Neural progenitor cell (in vitro differentiated cells): ENCODE measurements at regions not wholly inside any gene's neighbourhood (a gene's known extent, or its start where the extent isn't known, plus 50 kb on each side); places are given as distances from the start of the nearest gene placed in this dataset.

Source experiments
- DNase-seq: peaks from one replicate; pipeline ENCODE4 v3.0.0-alpha.2; 2016; ENCODE audit warnings: low spot score
- H2AFZ ChIP-seq: fragments of 200-600 bp; sonication (generic); replicated peaks from 2 replicates; pipeline ENCODE4 v1.6.1; 2016; ENCODE audit warnings: antibody characterized with exemption
- H3F3A ChIP-seq: fragments of 200-600 bp; sonication (generic); 2 replicates; pipeline ENCODE4 v1.6.1; 2016; ENCODE audit warnings: antibody characterized with exemption, low read depth
- H3K27ac ChIP-seq: fragments of 200-600 bp; sonication (generic); 2 replicates; pipeline ENCODE4 v1.5.1; 2016; ENCODE audit warnings: mild to moderate bottlenecking
- H3K27me3 ChIP-seq: fragments of 200-600 bp; sonication (generic); 2 replicates; pipeline ENCODE4 v1.6.1; 2016; ENCODE audit warnings: mild to moderate bottlenecking, moderate library complexity
- H3K36me3 ChIP-seq: fragments of 200-600 bp; sonication (generic); 2 replicates; pipeline ENCODE4 v1.5.1; 2016
- H3K4me1 ChIP-seq: fragments of 200-600 bp; sonication (generic); 2 replicates; pipeline ENCODE4 v1.6.1; 2016; ENCODE audit warnings: mixed run types
- H3K4me2 ChIP-seq: fragments of 200-600 bp; sonication (generic); 2 replicates; pipeline ENCODE4 v1.6.1; 2016
- H3K4me3 ChIP-seq: fragments of 200-600 bp; sonication (generic); 2 replicates; pipeline ENCODE4 v1.5.1; 2016
- H3K79me2 ChIP-seq: fragments of 200-600 bp; sonication (generic); 2 replicates; pipeline ENCODE4 v1.6.1; 2016; ENCODE audit warnings: low read depth
- H3K9ac ChIP-seq: fragments of 200-600 bp; sonication (generic); 2 replicates; pipeline ENCODE4 v1.6.1; 2016
- H3K9me3 ChIP-seq: fragments of 200-600 bp; sonication (generic); 2 replicates; pipeline ENCODE4 v1.5.1; 2016; ENCODE audit warnings: low read depth
- H4K20me1 ChIP-seq: fragments of 200-600 bp; sonication (generic); 2 replicates; pipeline ENCODE4 v1.6.1; 2016; ENCODE audit warnings: low read depth
- H3K27ac Mint-ChIP-seq: 3 replicates; pipeline ENCODE4 v1.8.0; 2021; ENCODE audit warnings: mixed read lengths
- H3K27me3 Mint-ChIP-seq: 2 replicates; pipeline ENCODE4 v1.8.0; 2022; ENCODE audit warnings: low read depth, mild to moderate bottlenecking, inconsistent platforms, moderate library complexity, mixed read lengths; ENCODE audit not compliant: insufficient read depth
- H3K36me3 Mint-ChIP-seq: 3 replicates; pipeline ENCODE4 v1.8.0; 2021; ENCODE audit warnings: mixed read lengths
- H3K4me1 Mint-ChIP-seq: 3 replicates; pipeline ENCODE4 v1.8.0; 2021; ENCODE audit warnings: mixed read lengths
- H3K4me3 Mint-ChIP-seq: 3 replicates; pipeline ENCODE4 v1.8.0; 2021; ENCODE audit warnings: mild to moderate bottlenecking, moderate library complexity, mixed read lengths
- H3K9me3 Mint-ChIP-seq: 3 replicates; pipeline ENCODE4 v1.8.0; 2020; ENCODE audit warnings: mixed read lengths
- CTCF ChIP-seq: fragments of 200-600 bp; sonication (generic); IDR thresholded peaks from 2 replicates; pipeline ENCODE4 v1.5.1; 2017; ENCODE audit warnings: antibody characterized with exemption, mild to moderate bottlenecking
- EZH2 ChIP-seq: fragments of 200-600 bp; sonication (generic); IDR thresholded peaks from 2 replicates; pipeline ENCODE4 v1.6.1; 2017; ENCODE audit warnings: antibody characterized with exemption, mild to moderate bottlenecking, moderate library complexity
- EZH2phosphoT487 ChIP-seq: fragments of 200-600 bp; sonication (generic); IDR thresholded peaks from 2 replicates; pipeline ENCODE4 v1.6.1; 2017; ENCODE audit warnings: antibody characterized with exemption

GRCh38 chr4:96946552-96946951 is 1106.7 kb downstream of the PDHA2 start:
- Histone ChIP-seq H3F3A (no peaks in the 10 kb centered on the region), H3K9ac (no peak overlapping the region), H4K20me1 (no peaks in the 10 kb centered on the region), H3K27ac (no peak overlapping the region), H3K27me3 (no peaks in the 10 kb centered on the region), H3K79me2 (no peaks in the 10 kb centered on the region), H3K9me3 (no peaks in the 10 kb centered on the region), H2AFZ (no peak overlapping the region), H3K4me3 (no peak overlapping the region), H3K4me2 (no peak overlapping the region), H3K36me3 (no peaks in the 10 kb centered on the region), H3K4me1 (peaks cover 13% of the 10 kb centered on the region)
- H3K4me3 Mint-ChIP-seq, result no peak overlapping the region
- H3K4me1 Mint-ChIP-seq, result peaks cover 11% of the 10 kb centered on the region
- DNase-seq, result no peak
- H3K27me3 Mint-ChIP-seq, result no peaks in the 10 kb centered on the region
- H3K27ac Mint-ChIP-seq, result no peak overlapping the region
- TF ChIP-seq EZH2phosphoT487 (no peak), EZH2 (no peak), CTCF (no peak)
- H3K36me3 Mint-ChIP-seq, result no peaks in the 10 kb centered on the region
- H3K9me3 Mint-ChIP-seq, result peaks cover 2% of the 10 kb centered on the region

GRCh38 chr4:96952610-96953009 is 1112.7 kb downstream of the PDHA2 start:
- H3K79me2 ChIP-seq, result no peaks in the 10 kb centered on the region
- H2AFZ ChIP-seq, result no peak overlapping the region
- no peak overlapping the region for H3K4me3 ChIP-seq
- H3K4me2 ChIP-seq, result no peak overlapping the region
- no peaks in the 10 kb centered on the region for H3K9me3 ChIP-seq
- H3K27ac Mint-ChIP-seq, result no peak overlapping the region
- no peaks in the 10 kb centered on the region for H3K36me3 Mint-ChIP-seq
- no peak overlapping the region for H3K9ac ChIP-seq
- no peak overlapping the region for H3K4me3 Mint-ChIP-seq
- TF ChIP-seq EZH2 (no peak), EZH2phosphoT487 (no peak), CTCF (no peak)
- H3K4me1 ChIP-seq, result no peaks in the 10 kb centered on the region
- H4K20me1 ChIP-seq, result no peaks in the 10 kb centered on the region
- no peaks in the 10 kb centered on the region for H3K4me1 Mint-ChIP-seq
- H3K27me3 ChIP-seq, result no peaks in the 10 kb centered on the region
- H3K9me3 Mint-ChIP-seq, result no peaks in the 10 kb centered on the region
- H3K27me3 Mint-ChIP-seq, result no peaks in the 10 kb centered on the region
- DNase-seq, result no peak
- H3K27ac ChIP-seq, result no peak overlapping the region
- H3K36me3 ChIP-seq, result no peaks in the 10 kb centered on the region
- H3F3A ChIP-seq, result no peaks in the 10 kb centered on the region

- Histone ChIP-seq H3K27me3 (no peaks in the 10 kb centered on the region), H3K4me1 (no peaks in the 10 kb centered on the region), H4K20me1 (no peaks in the 10 kb centered on the region), H3K4me2 (no peak overlapping the region), H3K79me2 (no peaks in the 10 kb centered on the region), H3K4me3 (no peak overlapping the region), H3K27ac (no peak overlapping the region), H3K9ac (no peak overlapping the region), H3K36me3 (no peaks in the 10 kb centered on the region), H3F3A (no peaks in the 10 kb centered on the region), H2AFZ (no peak overlapping the region), H3K9me3 (no peaks in the 10 kb centered on the region)
- H3K27ac Mint-ChIP-seq, result no peak overlapping the region
- H3K27me3 Mint-ChIP-seq, result no peaks in the 10 kb centered on the region
- no peak overlapping the region for H3K4me3 Mint-ChIP-seq
- no peaks in the 10 kb centered on the region for H3K9me3 Mint-ChIP-seq
- TF ChIP-seq EZH2 (no peak), CTCF (no peak), EZH2phosphoT487 (no peak)
- no peaks in the 10 kb centered on the region for H3K36me3 Mint-ChIP-seq
- DNase-seq, result no peak
- H3K4me1 Mint-ChIP-seq, result no peaks in the 10 kb centered on the region
These were observed 1115.3 kb downstream of the PDHA2 start for GRCh38 chr4:96955226-96955625.

GRCh38 chr4:96955691-96956090 is 1115.8 kb downstream of the PDHA2 start:
- H2AFZ ChIP-seq, result peak overlapping the region; percentile 79
- Mint-ChIP-seq H3K36me3 (no peaks in the 10 kb centered on the region), H3K9me3 (no peaks in the 10 kb centered on the region), H3K27me3 (no peaks in the 10 kb centered on the region), H3K27ac (no peak overlapping the region), H3K4me1 (no peaks in the 10 kb centered on the region), H3K4me3 (no peak overlapping the region)
- H3F3A ChIP-seq, result no peaks in the 10 kb centered on the region
- no peak overlapping the region for H3K27ac ChIP-seq
- no peak for DNase-seq
- no peaks in the 10 kb centered on the region for H3K9me3 ChIP-seq
- no peak overlapping the region for H3K4me3 ChIP-seq
- H3K4me2 ChIP-seq, result no peak overlapping the region
- no peak overlapping the region for H3K9ac ChIP-seq
- H3K27me3 ChIP-seq, result no peaks in the 10 kb centered on the region
- no peaks in the 10 kb centered on the region for H3K36me3 ChIP-seq
- no peaks in the 10 kb centered on the region for H4K20me1 ChIP-seq
- H3K4me1 ChIP-seq, result no peaks in the 10 kb centered on the region
- H3K79me2 ChIP-seq, result no peaks in the 10 kb centered on the region
- TF ChIP-seq CTCF, result no peak
- TF ChIP-seq EZH2, result no peak
- no peak for TF ChIP-seq EZH2phosphoT487
